GM19452 (cell line): ENCODE measurements at regions not wholly inside any gene's neighbourhood (a gene's known extent, or its start where the extent isn't known, plus 50 kb on each side); places are given as distances from the start of the nearest gene placed in this dataset.

Source experiments
- ATAC-seq: cut with Tn5 transposase; IDR thresholded peaks from one replicate; pipeline ENCODE4 v1.9.1; 2021; ENCODE audit not compliant: unreplicated experiment

GRCh38 chr10:128418819-128419218 lies 292.6 kb upstream of the MKI67 start:
- no peak for ATAC-seq

DNA sequence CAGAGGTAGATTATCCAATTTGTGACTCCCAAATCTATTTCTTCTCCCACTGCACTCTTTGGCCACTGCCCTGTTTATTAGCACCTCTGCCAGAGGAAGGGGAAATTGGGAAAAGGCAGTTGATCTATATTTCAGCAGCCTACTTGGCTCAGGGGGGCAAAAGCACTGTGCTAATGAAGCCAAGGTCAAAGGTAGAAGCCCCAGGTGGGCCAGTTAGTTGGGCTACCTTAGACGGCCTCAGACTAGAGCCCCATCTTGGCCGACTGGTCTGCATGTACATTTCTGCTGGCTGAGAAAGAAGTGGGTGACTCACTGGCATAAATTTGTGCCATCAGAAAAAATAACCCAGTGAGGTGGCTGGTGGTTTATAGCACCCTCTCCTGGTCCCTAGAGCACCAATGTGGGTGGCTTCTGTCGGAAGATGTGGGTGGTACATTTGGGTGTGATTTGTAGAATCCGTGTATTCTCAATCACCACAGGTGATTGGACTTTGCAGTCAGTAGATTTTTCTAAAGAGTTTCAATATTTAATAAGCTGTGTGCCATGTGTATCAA lies 293.3 kb upstream of the MKI67 start:
- ATAC-seq = no peak

- ATAC-seq = no peak
Observed at GRCh38 chr10:128420623-128421022, 294.4 kb upstream of the MKI67 start.

DNA sequence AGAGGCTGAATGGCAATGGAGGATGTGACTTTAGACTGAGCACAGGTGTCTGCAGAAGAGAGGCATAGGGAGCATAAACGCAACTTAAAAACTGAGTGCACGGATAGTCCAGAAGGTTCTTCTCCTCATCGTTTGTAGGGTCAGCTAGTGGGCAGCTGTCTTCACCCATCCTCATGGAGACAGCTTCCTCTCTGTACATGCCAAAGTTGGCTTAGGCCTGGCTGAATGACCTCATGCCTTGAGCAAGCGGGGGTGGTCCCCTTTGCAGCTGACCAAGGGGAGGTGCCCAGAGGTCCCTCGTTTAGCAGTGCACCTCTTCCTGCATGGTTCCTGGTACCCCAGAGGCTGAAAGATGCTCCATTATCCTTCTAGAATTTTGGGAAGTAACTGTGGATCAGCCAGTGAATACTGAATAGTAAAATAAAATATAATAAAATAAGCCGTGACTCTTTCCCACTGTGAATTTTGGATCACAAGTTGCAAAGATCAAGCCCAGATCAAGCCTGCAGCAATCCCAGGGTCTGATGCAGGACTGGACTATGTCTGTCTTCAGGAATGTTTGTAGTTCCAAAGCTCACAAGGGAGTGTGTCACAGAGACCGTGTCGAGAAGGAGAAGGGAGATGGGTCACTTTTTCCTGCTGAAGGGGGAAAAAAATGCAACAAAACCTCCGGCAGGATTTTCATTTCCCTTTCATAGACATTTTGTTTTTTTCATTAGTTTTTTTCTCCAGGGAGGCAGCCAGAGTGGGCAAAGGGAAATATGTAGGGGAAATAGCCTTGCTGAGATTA lies 295.3 kb upstream of the MKI67 start:
- no peak for ATAC-seq

- no peak for ATAC-seq
Observed at GRCh38 chr10:128422190-128422589, 296.0 kb upstream of the MKI67 start.

GRCh38 chr10:128422999-128423398 lies 296.8 kb upstream of the MKI67 start:
- no peak for ATAC-seq

- no peak for ATAC-seq
Observed at GRCh38 chr10:128429321-128429720, 303.1 kb upstream of the MKI67 start.

DNA sequence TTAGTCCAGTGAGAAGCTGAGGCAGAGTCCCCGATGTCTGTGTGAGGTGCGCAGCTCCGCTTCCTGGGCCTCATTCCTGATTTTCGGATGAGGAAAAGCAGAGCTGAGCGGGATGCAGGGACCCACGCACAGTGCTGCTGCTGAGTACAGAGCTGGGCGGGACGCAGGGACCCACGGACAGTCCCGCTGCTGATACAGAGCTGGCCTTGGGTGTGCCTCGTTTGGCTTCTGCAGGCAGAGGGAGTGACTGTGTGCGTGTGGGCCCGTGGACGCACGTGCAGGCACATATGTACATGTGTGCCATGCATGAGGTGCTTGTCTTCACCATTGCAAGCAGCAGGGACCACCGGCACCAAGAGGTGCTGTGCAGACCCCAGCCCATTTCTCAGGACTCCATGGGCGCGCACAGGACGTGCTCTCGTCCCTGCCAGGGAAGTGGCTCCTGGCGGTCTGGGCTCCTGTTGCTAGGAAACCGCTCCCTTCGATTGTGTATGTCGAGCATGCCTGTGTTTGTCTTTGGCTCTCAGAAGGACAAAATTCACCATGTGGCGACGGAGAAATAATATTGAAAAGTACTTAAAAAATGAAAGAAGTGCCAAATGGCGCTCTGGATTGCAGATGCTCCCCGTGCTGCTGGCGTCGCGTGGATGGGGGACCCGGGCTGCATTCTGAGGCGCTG lies 303.8 kb upstream of the MKI67 start:
- ATAC-seq = no peak

DNA sequence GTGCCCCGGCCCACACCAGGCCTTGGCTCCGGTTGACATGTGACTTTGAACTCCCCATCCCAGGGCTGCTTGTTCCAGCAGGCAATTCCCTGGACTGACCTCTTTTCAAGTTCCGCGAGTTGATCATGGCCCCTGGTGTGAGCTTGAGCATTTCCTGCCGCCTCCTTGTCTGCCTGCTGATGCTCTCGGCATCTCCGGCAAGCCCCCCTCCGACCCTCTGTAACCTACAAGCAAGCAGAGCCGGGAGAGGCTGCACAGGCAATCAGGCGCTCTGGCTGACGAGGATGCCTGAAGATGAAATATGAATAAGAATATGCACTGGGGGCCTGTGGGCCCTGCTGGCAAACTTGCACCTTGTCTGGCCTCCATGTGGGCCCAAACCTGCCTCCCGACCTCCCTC lies 304.9 kb upstream of the MKI67 start:
- ATAC-seq = no peak

GRCh38 chr10:128431506-128431905 lies 305.3 kb upstream of the MKI67 start:
- ATAC-seq = no peak

DNA sequence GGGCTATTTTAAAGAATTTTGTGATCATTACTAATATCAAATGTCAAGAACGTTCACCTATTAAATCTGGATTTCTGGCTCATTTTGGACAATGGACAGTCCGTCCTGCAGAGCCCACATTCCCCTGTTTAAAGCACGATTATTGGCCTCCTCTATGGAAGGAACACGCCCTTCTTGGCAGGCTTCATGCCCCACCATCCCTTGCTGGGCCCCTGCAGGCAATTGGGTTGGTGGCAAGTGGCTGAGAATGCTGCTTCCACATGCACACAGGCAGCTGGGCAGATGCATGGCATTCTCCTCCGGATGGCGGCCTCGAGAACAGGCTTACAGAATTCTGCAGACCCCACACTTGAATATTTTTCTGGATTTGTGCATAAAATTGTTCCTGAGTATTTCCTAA lies 305.8 kb upstream of the MKI67 start:
- ATAC-seq = no peak

DNA sequence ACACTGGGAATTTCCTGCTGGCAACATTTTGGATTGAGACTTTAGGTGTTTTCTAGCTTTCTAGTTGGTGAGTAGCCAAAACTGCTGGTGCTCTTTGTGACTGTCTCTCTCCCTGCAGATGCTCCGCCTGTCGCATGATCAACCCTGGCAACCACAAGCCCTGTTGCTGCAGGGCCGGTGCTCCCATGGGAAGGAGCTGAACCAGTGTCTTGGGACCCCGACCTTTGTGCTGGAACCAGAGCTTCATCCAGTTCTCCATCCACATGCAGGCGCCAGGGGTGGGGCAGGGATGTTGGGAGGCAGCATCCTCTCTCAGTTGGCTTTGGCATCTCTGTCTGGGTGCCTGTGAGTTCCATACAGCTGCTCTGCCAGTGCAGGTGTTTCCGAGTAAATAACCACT lies 306.2 kb upstream of the MKI67 start:
- ATAC-seq = no peak

DNA sequence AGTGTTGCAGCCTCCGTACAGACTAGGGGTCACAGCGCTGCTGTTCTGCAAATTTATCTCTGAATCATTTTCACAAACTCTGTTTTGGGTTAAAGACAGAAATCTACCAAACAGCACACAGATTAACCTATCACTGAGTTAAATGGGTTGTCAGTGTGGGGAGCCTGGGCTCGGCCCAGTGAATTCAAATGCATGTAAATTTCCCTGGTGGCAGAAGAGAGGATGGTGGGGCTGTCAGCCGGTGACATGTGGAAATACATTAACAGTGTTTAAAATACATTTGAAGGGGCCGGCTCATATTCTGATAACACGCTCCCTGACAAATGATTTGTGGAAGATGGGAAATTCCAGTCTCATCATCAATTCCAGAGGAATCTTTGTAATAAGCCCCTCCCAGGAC lies 309.6 kb upstream of the MKI67 start:
- no peak for ATAC-seq

DNA sequence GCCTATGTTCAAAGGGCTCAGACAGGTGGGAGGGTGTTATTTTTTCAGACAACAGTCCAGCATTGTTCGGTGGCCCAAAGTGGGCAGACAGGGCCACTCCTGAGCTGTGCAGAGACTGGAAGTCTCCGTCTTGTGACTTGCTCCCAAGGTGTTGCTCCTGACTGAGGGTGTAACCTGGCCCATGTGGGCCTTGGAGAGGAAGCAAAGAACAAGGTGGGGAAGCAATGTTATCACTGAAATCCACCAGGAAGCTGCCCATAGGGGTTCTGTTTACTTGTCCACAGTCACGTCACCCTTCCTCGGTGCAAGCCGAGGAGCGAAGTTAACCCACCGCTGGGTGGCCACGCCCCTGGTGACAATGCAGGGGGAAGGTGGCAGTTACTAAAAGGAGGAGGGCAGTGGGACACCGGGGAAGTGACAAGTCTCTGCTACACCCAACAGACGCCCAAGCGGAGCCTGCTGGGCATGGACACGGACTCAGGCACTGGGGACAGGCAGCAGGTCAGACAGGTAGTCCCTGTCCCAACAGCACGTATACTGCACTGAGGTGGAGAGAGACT lies 311.6 kb upstream of the MKI67 start:
- no peak for ATAC-seq

- no peak for ATAC-seq
Observed at GRCh38 chr10:128438417-128439063, 312.3 kb upstream of the MKI67 start.

DNA sequence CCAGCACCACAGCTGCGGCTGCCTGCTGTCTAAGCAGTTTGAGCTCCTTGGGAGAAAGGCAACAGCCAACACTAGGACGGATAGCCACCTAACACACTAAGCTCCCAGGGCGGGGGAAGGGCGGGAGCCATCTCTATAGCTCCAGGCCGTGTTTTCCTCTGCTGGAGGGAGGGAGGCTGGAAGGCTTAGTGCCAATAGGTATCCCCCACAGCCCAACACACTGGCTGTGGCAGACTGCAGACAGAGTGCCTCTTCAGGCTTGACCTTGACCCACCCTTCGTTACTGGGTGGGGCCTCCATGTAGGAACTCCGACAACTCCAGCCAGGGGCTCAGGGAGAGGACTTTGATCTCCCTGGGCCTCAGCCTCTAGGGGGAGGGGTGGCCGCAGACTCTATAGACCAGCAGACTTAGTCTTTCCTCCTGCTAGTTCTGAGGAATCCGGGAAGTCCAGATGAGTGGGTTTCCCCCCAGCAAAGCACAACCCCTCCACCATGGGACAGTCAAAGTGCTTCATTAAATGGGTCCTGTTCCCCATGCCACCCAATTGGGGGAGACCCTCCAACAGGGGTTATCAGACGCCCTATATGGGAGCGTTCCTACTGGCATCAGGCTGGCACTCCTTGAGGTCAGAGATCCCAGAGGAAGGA lies 314.4 kb upstream of the MKI67 start:
- no peak for ATAC-seq

DNA sequence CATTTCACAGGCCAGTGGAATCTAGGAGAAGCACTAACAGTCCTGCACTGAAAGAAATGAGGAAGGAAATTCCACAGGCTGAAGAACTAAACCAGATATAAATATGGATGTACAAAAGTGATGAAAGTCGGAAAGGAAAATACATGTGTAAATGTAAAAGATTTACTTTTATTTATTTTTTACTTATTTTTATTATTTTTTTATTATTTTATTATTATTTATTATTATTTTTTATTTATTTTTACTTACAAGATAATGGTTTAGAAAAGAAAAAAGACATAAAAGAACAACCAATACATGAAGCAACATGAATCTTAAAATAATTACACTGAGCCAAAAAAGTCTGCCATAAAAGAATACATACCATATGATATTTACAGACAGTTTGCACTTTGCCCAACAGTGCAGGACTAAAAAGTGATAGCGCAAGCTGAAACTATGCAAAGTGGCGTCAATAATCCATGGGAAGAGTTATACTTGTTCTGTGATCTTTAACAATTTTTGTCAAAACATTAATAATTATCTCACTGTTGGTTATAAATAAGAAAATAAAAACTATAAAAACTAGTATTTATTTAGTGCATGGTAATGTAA lies 317.8 kb upstream of the MKI67 start:
- ATAC-seq = no peak

DNA sequence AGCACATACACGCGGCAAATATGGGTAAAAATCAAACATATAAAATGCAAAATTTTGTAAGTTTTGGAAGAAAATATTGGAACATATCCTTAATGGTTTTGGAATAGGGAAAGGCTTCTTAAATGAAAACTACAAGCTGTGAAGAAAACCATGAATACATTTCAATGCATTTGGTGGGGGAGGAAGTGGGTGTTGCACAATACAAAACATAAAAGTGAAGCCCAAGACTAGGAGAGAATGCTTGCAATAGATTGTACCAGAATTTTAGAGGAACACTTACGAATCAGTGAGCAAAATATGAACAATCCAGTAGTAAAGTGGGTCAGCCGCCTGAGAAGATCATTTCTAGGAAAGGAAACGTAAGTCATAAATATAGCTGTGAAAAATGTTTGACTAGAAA lies 322.6 kb upstream of the MKI67 start:
- no peak for ATAC-seq

GRCh38 chr10:128451879-128452278 lies 325.7 kb upstream of the MKI67 start:
- ATAC-seq = no peak

DNA sequence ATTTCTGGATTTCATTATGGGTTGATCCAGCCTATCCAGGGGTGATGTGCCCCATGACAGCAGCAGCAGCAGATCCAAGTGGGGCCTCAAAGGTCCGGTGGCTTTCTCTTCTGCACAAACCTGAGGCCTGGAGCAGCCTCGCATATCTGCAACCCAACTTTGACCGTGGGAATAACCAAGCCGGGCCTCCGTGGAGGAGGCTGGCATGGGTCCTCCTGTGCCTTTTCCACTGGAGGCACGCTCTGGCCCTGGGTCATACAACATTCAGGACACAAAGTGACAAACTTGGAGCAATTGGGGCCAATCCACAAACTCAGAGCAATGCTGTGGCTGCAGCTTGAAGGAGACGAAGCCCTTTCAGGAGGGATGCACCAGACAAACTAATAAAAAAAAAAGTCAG lies 330.0 kb upstream of the MKI67 start:
- ATAC-seq = no peak

- ATAC-seq = no peak
Observed at GRCh38 chr10:128457136-128457535, 330.9 kb upstream of the MKI67 start.
